ENCODE measurements at regions not wholly inside any gene's neighbourhood (a gene's known extent, or its start where the extent isn't known, plus 50 kb on each side); places are given as distances from the start of the nearest gene placed in this dataset.

DNA sequence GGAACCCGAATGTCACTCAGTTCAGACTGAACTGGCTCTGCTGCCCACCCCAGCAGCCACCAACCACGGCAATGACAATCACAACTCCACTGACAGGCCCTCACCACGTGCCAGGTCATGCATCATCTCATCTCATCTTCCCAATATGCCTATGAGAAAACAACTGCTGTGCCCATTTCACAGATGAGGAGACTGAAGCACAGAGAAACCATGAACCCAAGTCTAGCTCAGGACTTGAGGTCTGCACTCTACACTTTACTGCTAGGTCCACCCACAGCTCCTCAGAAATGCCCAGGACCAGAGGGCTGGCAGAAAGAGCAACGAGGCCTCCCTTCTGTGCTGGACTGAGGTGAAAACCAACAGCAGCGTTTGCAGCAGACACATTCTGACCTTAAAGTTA, 99.2 kb upstream of the LINGO1 start:
- H3K4me3 Mint-ChIP-seq, result no peak overlapping the region
- CTCF ChIA-PET, result no interaction called here
- no peaks in the 10 kb centered on the region for H3K4me1 Mint-ChIP-seq
- no peaks in the 10 kb centered on the region for H3K9me3 Mint-ChIP-seq (ENCODE audit: low read depth)
- DNase-seq (no peak), ATAC-seq (no peak)
- peaks cover 8% of the 10 kb centered on the region for H3K27me3 Mint-ChIP-seq
- H3K36me3 Mint-ChIP-seq, result no peaks in the 10 kb centered on the region
- no peak overlapping the region for H3K27ac Mint-ChIP-seq

GRCh38 chr15:77731067-77731466, 98.4 kb upstream of the LINGO1 start:
- Mint-ChIP-seq H3K9me3 (ENCODE audit: low read depth) (no peaks in the 10 kb centered on the region), H3K27ac (no peak overlapping the region), H3K4me1 (no peaks in the 10 kb centered on the region), H3K27me3 (peaks cover 8% of the 10 kb centered on the region), H3K36me3 (no peaks in the 10 kb centered on the region), H3K4me3 (no peak overlapping the region)
- ATAC-seq (no peak), DNase-seq (no peak)
- CTCF ChIA-PET, result no interaction called here

GRCh38 chr15:77727635-77728304, 95.1 kb upstream of the LINGO1 start:
- Mint-ChIP-seq H3K27ac (no peak overlapping the region), H3K4me3 (no peak overlapping the region), H3K4me1 (no peaks in the 10 kb centered on the region), H3K36me3 (no peaks in the 10 kb centered on the region), H3K9me3 (ENCODE audit: low read depth) (no peaks in the 10 kb centered on the region), H3K27me3 (peaks cover 8% of the 10 kb centered on the region)
- no peak for ATAC-seq
- CTCF ChIA-PET, result no interaction called here
- no peak for DNase-seq

GRCh38 chr15:77724715-77725114, 92.0 kb upstream of the LINGO1 start:
- Mint-ChIP-seq H3K9me3 (ENCODE audit: low read depth) (no peaks in the 10 kb centered on the region), H3K27me3 (peaks cover 5% of the 10 kb centered on the region), H3K4me3 (no peak overlapping the region), H3K27ac (no peak overlapping the region), H3K36me3 (no peaks in the 10 kb centered on the region), H3K4me1 (no peaks in the 10 kb centered on the region)
- CTCF ChIA-PET, result no interaction called here
- no peak for DNase-seq
- no peak for ATAC-seq

DNA sequence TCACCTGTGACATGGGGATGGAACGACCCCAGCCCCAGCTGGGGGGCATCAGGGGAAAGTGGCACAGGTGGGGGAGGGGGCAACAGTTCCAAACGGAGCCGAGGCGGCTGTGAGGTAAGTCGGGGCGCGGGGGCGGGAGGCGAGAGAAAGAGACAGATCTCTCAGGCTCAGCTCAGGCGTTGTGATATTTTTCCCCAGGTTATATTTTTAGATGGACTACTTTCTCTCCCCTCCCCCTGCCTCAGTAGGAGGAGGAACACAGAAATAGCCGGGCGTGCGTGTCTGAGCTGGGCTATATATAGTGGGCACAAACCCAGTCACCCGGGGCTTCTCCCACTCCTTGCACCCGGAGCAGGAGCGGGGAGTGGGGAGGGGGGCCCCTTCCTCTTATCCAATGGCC, 91.0 kb upstream of the LINGO1 start:
- Mint-ChIP-seq H3K4me3 (no peak overlapping the region), H3K27ac (no peak overlapping the region), H3K4me1 (no peaks in the 10 kb centered on the region), H3K27me3 (peaks cover 5% of the 10 kb centered on the region), H3K9me3 (ENCODE audit: low read depth) (no peaks in the 10 kb centered on the region), H3K36me3 (no peaks in the 10 kb centered on the region)
- no peak for ATAC-seq
- no peak for DNase-seq
- CTCF ChIA-PET, result no interaction called here

DNA sequence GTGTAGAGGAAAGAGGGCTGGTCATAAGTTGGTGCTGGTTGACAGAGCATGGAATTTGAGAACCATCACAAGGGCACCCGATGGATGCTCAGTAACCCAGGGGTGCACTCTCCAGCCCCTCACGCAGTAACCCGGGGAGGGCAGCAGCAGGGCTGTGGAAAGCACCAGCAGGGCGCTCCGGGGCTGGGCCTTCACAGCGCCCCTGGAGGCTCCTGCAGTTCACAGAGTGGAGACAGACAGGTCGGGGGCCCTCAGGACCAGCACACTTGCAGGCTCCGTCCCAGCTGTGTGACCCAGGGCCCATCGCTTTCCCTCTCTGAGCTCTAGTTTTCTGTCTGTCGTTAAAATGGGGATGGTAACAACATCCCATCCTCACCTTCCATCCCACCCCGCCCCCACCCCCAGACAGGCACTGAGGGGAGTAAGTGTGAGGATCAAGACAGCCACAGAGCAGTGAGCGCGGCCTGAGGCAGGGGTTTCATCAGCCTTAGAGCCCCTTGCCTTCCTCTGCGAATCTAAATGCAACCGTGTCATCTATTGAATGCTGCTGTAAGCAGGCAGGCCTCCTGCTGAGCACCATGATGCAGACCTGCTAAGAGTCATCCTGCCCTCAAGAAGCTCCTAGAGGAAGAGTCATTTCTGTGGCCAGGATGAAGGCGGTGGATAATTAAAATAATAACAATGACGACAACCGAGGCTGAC, 90.2 kb upstream of the LINGO1 start:
- DNase-seq (no peak), ATAC-seq (no peak)
- Mint-ChIP-seq H3K27ac (no peak overlapping the region), H3K4me1 (no peaks in the 10 kb centered on the region), H3K36me3 (no peaks in the 10 kb centered on the region), H3K4me3 (no peak overlapping the region), H3K9me3 (ENCODE audit: low read depth) (no peaks in the 10 kb centered on the region), H3K27me3 (peaks cover 2% of the 10 kb centered on the region)
- CTCF ChIA-PET, result no interaction called here

GRCh38 chr15:77721963-77722362, 89.3 kb upstream of the LINGO1 start:
- no peaks in the 10 kb centered on the region for H3K9me3 Mint-ChIP-seq (ENCODE audit: low read depth)
- DNase-seq, result no peak
- peaks cover 2% of the 10 kb centered on the region for H3K27me3 Mint-ChIP-seq
- H3K36me3 Mint-ChIP-seq, result no peaks in the 10 kb centered on the region
- CTCF ChIA-PET, result no interaction called here
- no peaks in the 10 kb centered on the region for H3K4me1 Mint-ChIP-seq
- H3K4me3 Mint-ChIP-seq, result no peak overlapping the region
- ATAC-seq, result no peak
- no peak overlapping the region for H3K27ac Mint-ChIP-seq

DNA sequence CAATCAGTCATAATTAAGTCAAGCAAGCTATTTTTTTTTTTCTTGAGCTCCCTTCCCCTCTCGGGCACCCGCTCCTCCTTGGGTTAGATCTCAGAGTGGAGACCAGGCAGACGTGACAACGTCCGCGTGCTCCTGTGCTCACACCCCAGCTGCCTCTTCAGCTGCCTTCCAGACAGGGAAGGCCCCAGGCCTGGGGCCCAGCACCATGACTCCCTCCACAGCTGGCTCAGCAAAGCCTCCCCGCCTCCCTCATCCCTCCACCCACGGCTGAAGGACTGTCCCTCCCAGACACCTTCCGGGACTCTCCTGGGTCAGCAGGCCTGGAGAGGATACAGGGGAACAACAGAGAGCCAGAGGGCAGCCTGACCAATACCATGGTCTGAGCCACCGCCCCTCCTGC, 87.9 kb upstream of the LINGO1 start:
- DNase-seq, result no peak
- no peaks in the 10 kb centered on the region for H3K4me1 Mint-ChIP-seq
- H3K27me3 Mint-ChIP-seq, result peaks cover 4% of the 10 kb centered on the region
- ATAC-seq, result no peak
- H3K9me3 Mint-ChIP-seq (ENCODE audit: low read depth), result no peaks in the 10 kb centered on the region
- CTCF ChIA-PET, result interaction anchor here (0.5 kb wide), 1 partner anchor 24 kb away, joined by 3 read pairs; no protein-coding TSS in a partner anchor
- no peaks in the 10 kb centered on the region for H3K36me3 Mint-ChIP-seq
- no peak overlapping the region for H3K27ac Mint-ChIP-seq
- no peak overlapping the region for H3K4me3 Mint-ChIP-seq

DNA sequence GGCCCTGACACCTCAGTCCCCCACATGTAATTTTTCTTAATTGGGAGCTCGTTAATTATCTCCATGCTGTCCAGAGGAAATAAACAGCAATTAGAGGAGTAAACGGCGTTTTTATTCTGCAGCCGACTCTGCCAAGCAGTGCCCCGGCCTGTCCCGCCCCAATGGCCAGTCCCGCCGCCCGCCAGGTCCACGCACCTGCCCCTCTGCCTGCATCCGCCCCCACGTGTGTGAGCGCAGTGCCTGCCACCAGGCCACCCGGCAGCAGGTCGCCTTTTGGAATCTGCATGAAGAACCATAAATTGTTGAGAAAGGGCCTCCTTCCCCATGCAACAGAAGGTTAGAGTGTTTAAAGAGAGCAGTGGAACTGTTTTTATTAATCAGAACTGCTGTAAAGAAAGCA, 87.5 kb upstream of the LINGO1 start:
- Mint-ChIP-seq H3K4me1 (no peaks in the 10 kb centered on the region), H3K36me3 (no peaks in the 10 kb centered on the region)
- CTCF ChIA-PET, result no interaction called here

GRCh38 chr15:77719450-77719849, 86.7 kb upstream of the LINGO1 start:
- Mint-ChIP-seq H3K9me3 (ENCODE audit: low read depth) (no peaks in the 10 kb centered on the region), H3K27ac (no peak overlapping the region), H3K4me3 (no peak overlapping the region), H3K27me3 (peaks cover 4% of the 10 kb centered on the region), H3K36me3 (no peaks in the 10 kb centered on the region), H3K4me1 (no peaks in the 10 kb centered on the region)
- ATAC-seq (no peak), DNase-seq (no peak)
- CTCF ChIA-PET, result no interaction called here

More for the DNA sequence above, 87.5 kb upstream of the LINGO1 start:
- Mint-ChIP-seq H3K9me3 (ENCODE audit: low read depth) (no peaks in the 10 kb centered on the region), H3K27me3 (peaks cover 4% of the 10 kb centered on the region), H3K27ac (no peak overlapping the region), H3K4me3 (no peak overlapping the region)
- ATAC-seq (no peak), DNase-seq (no peak)

DNA sequence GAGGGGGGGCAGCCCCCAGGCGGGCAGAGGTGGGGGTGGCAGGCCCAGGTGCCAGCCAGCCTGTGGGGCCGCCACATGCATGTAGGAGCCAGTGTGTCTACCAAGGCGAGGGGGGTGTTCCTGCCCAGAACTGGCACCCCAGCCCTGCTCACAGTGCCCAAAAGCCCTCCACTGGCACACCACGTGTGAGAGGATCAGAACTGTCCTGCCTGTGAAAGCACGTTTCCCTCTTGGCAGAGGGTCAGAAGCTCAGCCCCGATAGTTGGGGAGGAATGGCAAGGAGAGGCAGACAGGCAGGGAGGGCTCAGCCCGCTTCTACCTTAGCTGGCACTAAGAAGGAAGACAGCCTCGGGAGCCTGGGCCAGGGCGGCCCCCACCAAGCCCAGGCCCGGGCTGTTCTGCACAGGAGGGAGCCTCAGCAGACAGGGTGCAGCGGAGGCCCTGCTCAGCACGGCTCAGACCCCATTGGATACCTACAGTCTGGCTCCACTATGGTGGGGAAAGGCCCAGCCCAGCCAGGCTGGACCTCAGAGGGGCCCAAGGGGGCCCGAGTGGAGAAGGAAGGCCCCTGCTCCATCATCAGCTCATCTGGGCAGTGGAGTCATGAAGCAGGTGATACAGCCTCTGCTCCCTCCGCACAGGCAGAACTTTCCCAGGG, 84.8 kb upstream of the LINGO1 start:
- CTCF ChIA-PET, result no interaction called here
- H3K36me3 Mint-ChIP-seq, result no peaks in the 10 kb centered on the region

GRCh38 chr15:77716632-77717332, 84.1 kb upstream of the LINGO1 start:
- no peak overlapping the region for H3K4me3 Mint-ChIP-seq
- H3K9me3 Mint-ChIP-seq (ENCODE audit: low read depth), result no peaks in the 10 kb centered on the region
- H3K27ac Mint-ChIP-seq, result no peak overlapping the region
- no peaks in the 10 kb centered on the region for H3K36me3 Mint-ChIP-seq
- peaks cover 6% of the 10 kb centered on the region for H3K27me3 Mint-ChIP-seq
- ATAC-seq (no peak), DNase-seq (no peak)
- H3K4me1 Mint-ChIP-seq, result no peaks in the 10 kb centered on the region
- CTCF ChIA-PET, result no interaction called here

More for the DNA sequence above, 84.8 kb upstream of the LINGO1 start:
- Mint-ChIP-seq H3K4me1 (no peaks in the 10 kb centered on the region), H3K9me3 (ENCODE audit: low read depth) (no peaks in the 10 kb centered on the region), H3K27me3 (peaks cover 4% of the 10 kb centered on the region), H3K27ac (no peak overlapping the region), H3K4me3 (no peak overlapping the region)
- ATAC-seq (no peak), DNase-seq (no peak)

GRCh38 chr15:77715860-77716259, 83.1 kb upstream of the LINGO1 start:
- H3K4me3 Mint-ChIP-seq, result no peak overlapping the region
- CTCF ChIA-PET, result interaction anchor here (0.9 kb wide), 1 partner anchor 105 kb away, joined by 3 read pairs; no protein-coding TSS in a partner anchor
- no peaks in the 10 kb centered on the region for H3K9me3 Mint-ChIP-seq (ENCODE audit: low read depth)
- no peak for DNase-seq
- H3K27me3 Mint-ChIP-seq, result peaks cover 6% of the 10 kb centered on the region
- ATAC-seq, result no peak
- H3K27ac Mint-ChIP-seq, result no peak overlapping the region
- H3K4me1 Mint-ChIP-seq, result no peaks in the 10 kb centered on the region
- no peaks in the 10 kb centered on the region for H3K36me3 Mint-ChIP-seq

Measured in activated CD8-positive, alpha-beta memory T cell treated with anti-CD3 and anti-CD28 coated beads, Interleukin-2, amount 10 ng/mL, durations not matched to agents 7 days and 5 days (primary cell).